Stimulated activated CD4-positive, alpha-beta T cell treated with anti-CD3 and anti-CD28 coated beads, Interleukin-15, amount 100 ng/mL, for 24 hours (primary cell): ENCODE measurements at regions not wholly inside any gene's neighbourhood (a gene's known extent, or its start where the extent isn't known, plus 50 kb on each side); places are given as distances from the start of the nearest gene placed in this dataset.

Source experiments
- DNase-seq: peaks from one replicate; pipeline ENCODE4 v3.0.0-alpha.2; 2020

- DNase-seq = no peak
These were observed 106.9 kb downstream of the CARTPT start for GRCh38 chr5:71825992-71826391.

- DNase-seq = no peak
These were observed 109.4 kb downstream of the CARTPT start for GRCh38 chr5:71828291-71829040.

GRCh38 chr5:71829206-71829605 is 110.1 kb downstream of the CARTPT start:
- no peak for DNase-seq

- DNase-seq = no peak
These were observed 111.8 kb downstream of the CARTPT start for GRCh38 chr5:71830681-71831539.

- no peak for DNase-seq
These were observed 114.0 kb downstream of the CARTPT start for GRCh38 chr5:71832812-71833715.

GRCh38 chr5:71834601-71835000 is 115.5 kb downstream of the CARTPT start:
- no peak for DNase-seq

- DNase-seq = no peak
These were observed 117.0 kb downstream of the CARTPT start for GRCh38 chr5:71836084-71836483.

GRCh38 chr5:71836559-71837112 is 117.6 kb downstream of the CARTPT start:
- DNase-seq = no peak

GRCh38 chr5:71838286-71838685 is 119.2 kb downstream of the CARTPT start:
- no peak for DNase-seq

- no peak for DNase-seq
These were observed 120.2 kb downstream of the CARTPT start for GRCh38 chr5:71839096-71839884.

GRCh38 chr5:71841107-71841506 is 122.0 kb downstream of the CARTPT start:
- no peak for DNase-seq

- DNase-seq = no peak
These were observed 124.0 kb downstream of the CARTPT start for GRCh38 chr5:71843111-71843510.

GRCh38 chr5:71844862-71845261 is 125.8 kb downstream of the CARTPT start:
- no peak for DNase-seq

- DNase-seq = no peak
These were observed 140.4 kb downstream of the CARTPT start for GRCh38 chr5:71859515-71859914.

GRCh38 chr5:71860048-71860447 is 141.0 kb downstream of the CARTPT start:
- no peak for DNase-seq

GRCh38 chr5:71861682-71862081 is 142.6 kb downstream of the CARTPT start:
- DNase-seq = no peak

- DNase-seq = no peak
These were observed 143.0 kb downstream of the CARTPT start for GRCh38 chr5:71862087-71862486.

GRCh38 chr5:71862507-71863060 is 143.5 kb downstream of the CARTPT start:
- no peak for DNase-seq

- DNase-seq = no peak
These were observed 145.9 kb downstream of the CARTPT start for GRCh38 chr5:71864730-71865601.

- no peak for DNase-seq
These were observed 146.7 kb downstream of the CARTPT start for GRCh38 chr5:71865665-71866320.
